K562 (cell line): ENCODE measurements at regions not wholly inside any gene's neighbourhood (a gene's known extent, or its start where the extent isn't known, plus 50 kb on each side); places are given as distances from the start of the nearest gene placed in this dataset.

Source experiments
- ATAC-seq: fragments of 200-7000 bp; cut with Tn5 transposase; 3 replicates; pipeline ENCODE4 v1.9.1; 2020; ENCODE audit warnings: moderate library complexity
- BruUV-seq: library from RNA; stranded (reverse); fragments of 400-500 nt; replicated peaks from 2 replicates; lab custom pipeline; 2021; lab: Mats Ljungman, UMichigan
- CTCF ChIA-PET: fragments of 300-600 bp; formaldehyde crosslinking; extraction: SDS; loops from one replicate; lab custom pipeline; 2021; ENCODE audit warnings: low intra/inter-chr PET ratio; lab: Yijun Ruan, JAX
- POLR2A ChIA-PET: fragments of 300-600, 350-650 bp; sonication (Branson Sonifier 250); formaldehyde crosslinking; extraction: SDS; loops from one replicate; lab custom pipeline; 2021; ENCODE audit warnings: antibody characterized with exemption, inconsistent platforms; lab: Yijun Ruan, JAX
- DNase-seq, 4 experiments: peaks; one replicate each; pipeline versions ENCODE4 v3.0.0 to v3.0.0-alpha.2; 2011 to 2018; ENCODE audit warnings: low spot score in 3 of 4, mixed read lengths in 3 of 4; ENCODE audit errors: extremely low read depth in 1 of 4
- FAIRE-seq: peaks from 2 replicates; lab custom pipeline; 2011; peaks lifted over from hg19 to GRCh38; lab: Jason Lieb, UNC
- H2AFZ ChIP-seq: 2 replicates; pipeline ENCODE4 v1.6.0; 2011; ENCODE audit warnings: low read depth, low read length, control low read depth, inconsistent platforms
- H3K27ac ChIP-seq: fragments of 200-600 bp; 3 replicates; pipeline ENCODE4 v1.8.0; 2011; ENCODE audit warnings: low read depth, mild to moderate bottlenecking, control low read depth, inconsistent platforms, low read length, moderate library complexity, mixed read lengths; ENCODE audit errors: extremely low read depth
- H3K27me3 ChIP-seq, 2 experiments: fragments of 300-600 bp in 1 of 2; 2 replicates in 1 of 2; 3 replicates in 1 of 2; pipeline versions ENCODE4 v1.6.0 to v1.8.0; 2011; ENCODE audit warnings: inconsistent platforms in 2 of 2, low read length in 2 of 2, mild to moderate bottlenecking in 1 of 2, mixed read lengths in 1 of 2, moderate library complexity in 1 of 2; ENCODE audit not compliant: control insufficient read depth in 2 of 2, insufficient read depth in 2 of 2
- H3K36me3 ChIP-seq: fragments of 300-600 bp; 3 replicates; pipeline ENCODE4 v1.8.0; 2011; ENCODE audit warnings: mild to moderate bottlenecking, low read length, inconsistent platforms; ENCODE audit not compliant: control insufficient read depth, insufficient read depth
- H3K4me1 ChIP-seq, 2 experiments: fragments of 200-600 bp in 1 of 2; replicated peaks in 1 of 2; 2 replicates in 1 of 2; 3 replicates in 1 of 2; pipeline versions ENCODE4 v1.5.1 to v1.8.0; 2011; ENCODE audit warnings: inconsistent platforms in 2 of 2, low read length in 2 of 2, mild to moderate bottlenecking in 1 of 2, mixed read lengths in 1 of 2, moderate library complexity in 1 of 2; ENCODE audit not compliant: control insufficient read depth in 2 of 2, insufficient read depth in 2 of 2
- H3K4me2 ChIP-seq: 2 replicates; pipeline ENCODE4 v1.6.1; 2011; ENCODE audit warnings: low read length, control low read depth, inconsistent platforms, mixed read lengths; ENCODE audit not compliant: insufficient read depth
- H3K4me3 ChIP-seq: fragments of 200-600 bp; sonication (generic), shearing (Covaris generic); 2 replicates; pipeline ENCODE4 v1.5.1; 2016; ENCODE audit warnings: control low read depth, inconsistent platforms
- H3K79me2 ChIP-seq: fragments of 200-600 bp; 3 replicates; pipeline ENCODE4 v1.8.0; 2011; ENCODE audit warnings: low read length, inconsistent platforms; ENCODE audit not compliant: control insufficient read depth, insufficient read depth
- H3K9ac ChIP-seq, 2 experiments: 2 replicates each; pipeline versions ENCODE4 v1.6.0 to v1.6.1; 2011; ENCODE audit warnings: low read depth in 2 of 2, low read length in 2 of 2, control low read depth in 1 of 2, inconsistent platforms in 1 of 2, mild to moderate bottlenecking in 1 of 2, mixed read lengths in 1 of 2; ENCODE audit not compliant: insufficient read depth in 1 of 2
- H3K9me1 ChIP-seq: one replicate; pipeline ENCODE4 v1.6.0; 2011; ENCODE audit warnings: inconsistent platforms, mild to moderate bottlenecking, low read length, moderate library complexity; ENCODE audit not compliant: control insufficient read depth, insufficient read depth
- H3K9me3 ChIP-seq: replicated peaks from 2 replicates; pipeline ENCODE4 v1.5.1; 2011; ENCODE audit warnings: low read depth, low read length, inconsistent platforms; ENCODE audit not compliant: control insufficient read depth, insufficient read depth
- H4K20me1 ChIP-seq: replicated peaks from 2 replicates; pipeline ENCODE4 v1.6.1; 2011; ENCODE audit warnings: low read length, inconsistent platforms, mixed read lengths; ENCODE audit not compliant: control insufficient read depth, insufficient read depth
- CBX1 ChIP-seq: sonication (generic); IDR thresholded peaks from 2 replicates; pipeline ENCODE4 v1.6.1; 2016; ENCODE audit warnings: antibody characterized with exemption, low read depth, mild to moderate bottlenecking
- ELF1 ChIP-seq: fragments of 200-800 bp; sonication (Bioruptor generic); IDR thresholded peaks from 2 replicates; pipeline ENCODE4 v1.6.1; 2016; ENCODE audit warnings: missing genetic modification characterization, missing compliant biosample characterization
- FOXJ2 ChIP-seq: fragments of 200-800 bp; sonication (Bioruptor generic); IDR thresholded peaks from 2 replicates; pipeline ENCODE4 v1.6.1; 2016; ENCODE audit warnings: missing genetic modification characterization, missing compliant biosample characterization
- IFI16 ChIP-seq: fragments of 250-450 bp; sonication (Bioruptor Pico); IDR thresholded peaks from 2 replicates; pipeline ENCODE4 v2.1.2; 2022; ENCODE audit warnings: mild to moderate bottlenecking, inconsistent platforms
- KHSRP ChIP-seq: fragments of 450-650 bp; IDR thresholded peaks from 2 replicates; pipeline ENCODE4 v1.6.1; 2017
- LCOR ChIP-seq: sonication (generic); formaldehyde crosslinking; IDR thresholded peaks from 2 replicates; pipeline ENCODE4 v1.8.0; 2022; ENCODE audit warnings: mild to moderate bottlenecking, missing genetic modification reagents
- MEF2A ChIP-seq: IDR thresholded peaks from 2 replicates; pipeline ENCODE4 v1.6.1; 2011; ENCODE audit warnings: low read depth, mild to moderate bottlenecking, low read length, moderate library complexity; ENCODE audit not compliant: control insufficient read depth
- NCOA2 ChIP-seq, 2 experiments: fragments of 450-650 bp; IDR thresholded peaks; 2 replicates each; pipeline ENCODE4 v1.6.1; 2018; ENCODE audit warnings: mild to moderate bottlenecking in 2 of 2, moderate library complexity in 1 of 2; ENCODE audit not compliant: partially characterized antibody in 2 of 2
- NFE2L1 ChIP-seq: fragments of 450-650 bp; IDR thresholded peaks from 2 replicates; pipeline ENCODE4 v1.6.1; 2016; ENCODE audit warnings: missing genetic modification characterization, low read depth, mild to moderate bottlenecking, missing compliant biosample characterization, moderate library complexity, borderline replicate concordance
- PPARD ChIP-seq: fragments of 250-450 bp; sonication (Bioruptor Pico); IDR thresholded peaks from 2 replicates; pipeline ENCODE4 v1.8.0; 2022; ENCODE audit warnings: inconsistent platforms, mild to moderate bottlenecking, moderate library complexity
- PTTG1 ChIP-seq: fragments of 450-650 bp; IDR thresholded peaks from 2 replicates; pipeline ENCODE4 v1.6.1; 2016; ENCODE audit warnings: low read depth, mild to moderate bottlenecking, missing genetic modification characterization, missing compliant biosample characterization
- SOX6 ChIP-seq: fragments of 450-650 bp; IDR thresholded peaks from 2 replicates; pipeline ENCODE4 v1.6.1; 2014; ENCODE audit warnings: mild to moderate bottlenecking
- U2AF2 ChIP-seq: fragments of 200-400 bp; formaldehyde crosslinking; optimal IDR thresholded peaks from 2 replicates; pipeline ENCODE3; 2017; ENCODE audit warnings: low read depth, mild to moderate bottlenecking, low read length
- ZNF24 ChIP-seq: fragments of 450-650 bp; IDR thresholded peaks from 2 replicates; pipeline ENCODE4 v1.6.1; 2016
- ZNF316 ChIP-seq: fragments of 450-650 bp; IDR thresholded peaks from 2 replicates; pipeline ENCODE4 v1.6.1; 2016
- ZNF586 ChIP-seq: fragments of 450-650 bp; formaldehyde crosslinking; conservative IDR thresholded peaks from 2 replicates; pipeline ENCODE4 v1.4.0; 2020; ENCODE audit warnings: mild to moderate bottlenecking, moderate library complexity
- WGBS: fragments of 100-300 bp; shearing (Covaris generic); methylation state at CpG from one replicate; pipeline ENCODE4 v1.1.6; 2016; ENCODE audit warnings: low coverage, mixed read lengths; ENCODE audit not compliant: insufficient coverage; ENCODE audit errors: missing lambda C conversion rate; 5-methylcytosine and 5-hydroxymethylcytosine counted together
- in situ Hi-C: fragments of 300-500 bp; cut with MboI; formaldehyde crosslinking; loops from 4 replicates; pipeline ENCODE4 v1.15.0; 2018; ENCODE audit warnings: inconsistent platforms, mixed read lengths
- intact Hi-C: fragments of 100-400 bp; cut with micrococcal nuclease; formaldehyde crosslinking; loops from 2 replicates; pipeline ENCODE4 v1.14.2; 2022
- TF ChIP-seq, protein P1 (sequence below): fragments of 200-800 bp; sonication (Bioruptor generic); IDR thresholded peaks from 2 replicates; pipeline ENCODE4 v1.6.1; 2017; ENCODE audit warnings: missing genetic modification characterization, missing compliant biosample characterization

GRCh38 chr6:113049190-113049589 is 702.1 kb downstream of the RFPL4B start:
- ATAC-seq, result no peak
- H2AFZ ChIP-seq, result no peak overlapping the region
- intact Hi-C loops, result no loop called here

DNA sequence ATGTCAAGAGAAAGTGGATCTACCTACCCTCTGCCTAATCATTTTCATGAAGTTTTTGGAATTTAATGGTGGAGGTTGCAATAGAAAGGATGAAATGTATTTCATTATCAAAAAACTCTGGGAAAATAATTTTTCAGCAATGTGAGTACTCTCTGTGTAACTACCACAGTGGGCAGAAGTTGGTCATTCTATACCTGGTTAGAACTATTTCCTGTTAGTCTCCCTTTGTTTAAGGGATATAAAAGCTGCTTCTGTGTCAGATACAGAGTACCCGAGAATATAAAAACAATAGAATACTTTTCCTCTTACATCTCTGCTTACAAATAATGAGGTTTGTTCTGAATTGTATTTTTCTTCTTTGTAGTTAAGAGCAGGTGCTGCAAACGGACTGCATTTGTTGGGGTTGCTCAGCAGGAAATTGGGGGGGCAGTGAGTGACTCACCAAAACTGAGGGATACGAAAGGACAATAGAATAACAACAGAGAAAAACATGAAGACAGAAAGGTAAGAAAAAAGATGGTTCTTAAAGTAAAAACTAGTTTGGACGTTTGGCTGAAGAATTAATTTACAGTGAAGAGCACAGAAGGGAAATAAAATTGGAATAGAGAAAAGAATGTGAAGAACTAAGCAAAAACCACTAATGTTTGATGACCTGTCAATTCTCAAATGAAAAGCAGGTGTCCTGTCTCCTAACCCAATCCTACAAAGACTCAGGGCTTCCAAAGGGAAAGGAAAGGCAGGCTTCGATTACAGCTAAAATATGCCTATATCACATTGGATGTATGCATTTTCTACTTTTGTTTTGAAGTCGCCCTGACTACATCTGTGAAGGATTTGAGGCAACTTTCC is 703.1 kb downstream of the RFPL4B start:
- in situ Hi-C loops, result no loop called here
- ATAC-seq (no peak), FAIRE-seq (no peak), DNase-seq (peak in 1 of 4 experiments; percentile 12)
- Histone ChIP-seq H3K4me1 (no peaks in the 10 kb centered on the region), H3K27ac (no peak overlapping the region), H2AFZ (peak overlapping the region; percentile 51; the same call in 1 of the 2 replicates), H4K20me1 (no peaks in the 10 kb centered on the region), H3K4me2 (no peak overlapping the region), H3K9ac (no peak overlapping the region), H3K9me1 (no peaks in the 10 kb centered on the region), H3K4me3 (no peak overlapping the region), H3K27me3 (no peaks in the 10 kb centered on the region), H3K9me3 (no peaks in the 10 kb centered on the region), H3K36me3 (no peaks in the 10 kb centered on the region), H3K79me2 (no peaks in the 10 kb centered on the region)
- no TSS peak for BruUV-seq
- intact Hi-C loops, result no loop called here
- no peak for TF ChIP-seq ELF1 (tag)
- TF ChIP-seq, protein P1, sequence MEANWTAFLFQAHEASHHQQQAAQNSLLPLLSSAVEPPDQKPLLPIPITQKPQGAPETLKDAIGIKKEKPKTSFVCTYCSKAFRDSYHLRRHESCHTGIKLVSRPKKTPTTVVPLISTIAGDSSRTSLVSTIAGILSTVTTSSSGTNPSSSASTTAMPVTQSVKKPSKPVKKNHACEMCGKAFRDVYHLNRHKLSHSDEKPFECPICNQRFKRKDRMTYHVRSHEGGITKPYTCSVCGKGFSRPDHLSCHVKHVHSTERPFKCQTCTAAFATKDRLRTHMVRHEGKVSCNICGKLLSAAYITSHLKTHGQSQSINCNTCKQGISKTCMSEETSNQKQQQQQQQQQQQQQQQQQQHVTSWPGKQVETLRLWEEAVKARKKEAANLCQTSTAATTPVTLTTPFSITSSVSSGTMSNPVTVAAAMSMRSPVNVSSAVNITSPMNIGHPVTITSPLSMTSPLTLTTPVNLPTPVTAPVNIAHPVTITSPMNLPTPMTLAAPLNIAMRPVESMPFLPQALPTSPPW (CRISPR knock-in tag), result peak; percentile 36; the same call in 1 of the 2 replicates
- no peak for TF ChIP-seq PPARD
- no peak for TF ChIP-seq FOXJ2 (tag)
- TF ChIP-seq PTTG1 (tag), result no peak
- TF ChIP-seq ZNF316, result peak; percentile 11; the same call in 1 of the 2 replicates
- no peak for TF ChIP-seq IFI16
- POLR2A ChIA-PET, result interaction anchor here (0.7 kb wide), 1 partner anchor 50 kb away, joined by 3 read pairs; no protein-coding TSS in a partner anchor
- CTCF ChIA-PET, result no interaction called here
- WGBS, result 10% methylated on average over 6 of the region's 6 CpGs

More at GRCh38 chr6:113049190-113049589, 702.1 kb downstream of the RFPL4B start:
- 15% methylated on average over 2 of the region's 2 CpGs for WGBS
- H3K79me2 ChIP-seq, result no peaks in the 10 kb centered on the region
- no peak for DNase-seq
- H3K27me3 ChIP-seq, result no peaks in the 10 kb centered on the region
- H3K9ac ChIP-seq, result no peak overlapping the region
- TF ChIP-seq LCOR (CRISPR knock-in tag) (no peak), CBX1 (no peak), ZNF586 (no peak), KHSRP (no peak), U2AF2 (no peak), NCOA2 (IDR thresholded peaks at IDR 0.05; ENCODE audit: partially characterized antibody in 2 of 2) (no peak), MEF2A (no peak), SOX6 (no peak), NFE2L1 (tag) (no peak), ZNF24 (no peak)
- H3K4me1 ChIP-seq, result no peaks in the 10 kb centered on the region
- no peaks in the 10 kb centered on the region for H3K36me3 ChIP-seq
- in situ Hi-C loops, result no loop called here
- BruUV-seq, result no TSS peak
- H3K9me1 ChIP-seq, result no peaks in the 10 kb centered on the region
- H3K4me3 ChIP-seq, result no peak overlapping the region
- POLR2A ChIA-PET, result no interaction called here
- no peaks in the 10 kb centered on the region for H3K9me3 ChIP-seq
- no peak overlapping the region for H3K27ac ChIP-seq
- CTCF ChIA-PET, result no interaction called here
- FAIRE-seq, result no peak
- no peaks in the 10 kb centered on the region for H4K20me1 ChIP-seq
- no peak overlapping the region for H3K4me2 ChIP-seq
